GM11168 (cell line): ENCODE measurements at regions not wholly inside any gene's neighbourhood (a gene's known extent, or its start where the extent isn't known, plus 50 kb on each side); places are given as distances from the start of the nearest gene placed in this dataset.

Experiments
- in situ Hi-C: fragments of 300-500 bp; cut with MboI; formaldehyde crosslinking; loops from one replicate; pipeline ENCODE4 v1.12.0; 2022; ENCODE audit warnings: low sequenced_read_pairs; ENCODE audit not compliant: unreplicated experiment

- in situ Hi-C loops = no loop called here
Observed at GRCh38 chr6:47360388-47360787, 50.7 kb upstream of the TNFRSF21 start.

- in situ Hi-C loops = no loop called here
Observed at GRCh38 chr6:47362857-47363461, 53.3 kb upstream of the TNFRSF21 start.

GRCh38 chr6:47363736-47364135 lies 54.0 kb upstream of the TNFRSF21 start:
- in situ Hi-C loops = no loop called here

GRCh38 chr6:47366335-47366890 lies 56.7 kb upstream of the TNFRSF21 start:
- in situ Hi-C loops = no loop called here

DNA sequence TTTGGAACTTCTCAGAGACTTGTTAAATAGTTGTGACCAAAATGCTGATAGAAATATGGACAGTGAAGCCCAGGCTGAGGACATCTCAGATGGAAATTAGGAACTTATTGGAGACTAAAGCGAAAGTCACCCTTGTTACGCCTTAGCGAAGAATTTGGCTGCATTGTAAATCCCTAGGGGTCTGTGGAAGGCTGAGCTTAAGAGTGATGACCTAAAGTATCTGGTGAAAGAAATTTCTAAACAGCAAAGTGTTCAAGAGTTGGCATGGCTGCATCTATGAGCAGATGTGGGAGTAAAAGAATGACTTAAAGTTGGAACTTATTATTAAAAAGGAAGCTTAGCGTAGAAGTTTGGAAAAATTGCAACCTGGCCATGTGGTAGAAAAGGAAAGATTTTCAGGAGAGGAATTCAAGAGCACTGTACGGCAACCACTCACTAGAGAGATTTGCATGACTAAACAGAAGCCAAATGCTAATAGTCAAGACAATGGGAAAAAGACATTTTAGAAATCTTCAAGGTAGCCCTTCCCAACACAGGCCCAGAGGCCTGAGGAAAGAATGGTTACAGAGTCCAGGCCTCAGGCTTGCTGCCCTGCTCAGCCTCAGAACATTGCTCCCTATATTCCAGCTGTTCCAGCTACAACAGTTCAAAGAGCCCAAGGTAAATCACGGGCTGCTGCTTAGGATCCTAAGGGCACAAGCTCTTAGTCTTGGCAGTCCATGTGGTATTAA lies 61.6 kb upstream of the TNFRSF21 start:
- in situ Hi-C loops = no loop called here

- in situ Hi-C loops = no loop called here
Observed at GRCh38 chr6:47371870-47372255, 62.2 kb upstream of the TNFRSF21 start.

DNA sequence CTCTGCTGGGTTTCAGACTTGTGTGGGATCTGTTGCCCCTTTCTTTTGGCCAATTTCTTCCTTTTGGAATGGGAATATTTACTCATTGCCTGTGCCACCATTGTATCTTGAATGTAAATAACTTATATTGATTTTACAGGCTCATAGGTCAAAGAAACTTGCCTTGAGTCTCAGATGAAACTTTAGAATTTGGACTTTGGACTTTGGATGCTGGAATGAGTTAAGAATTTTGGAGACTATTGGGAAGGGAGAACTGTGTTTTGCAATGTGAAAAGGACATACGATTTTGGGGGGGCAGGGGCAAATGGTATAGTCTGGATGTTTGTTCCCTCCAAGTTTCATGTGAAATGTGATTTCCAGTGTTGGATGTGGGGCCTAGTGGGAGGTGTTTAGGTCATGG lies 62.6 kb upstream of the TNFRSF21 start:
- in situ Hi-C loops = no loop called here

DNA sequence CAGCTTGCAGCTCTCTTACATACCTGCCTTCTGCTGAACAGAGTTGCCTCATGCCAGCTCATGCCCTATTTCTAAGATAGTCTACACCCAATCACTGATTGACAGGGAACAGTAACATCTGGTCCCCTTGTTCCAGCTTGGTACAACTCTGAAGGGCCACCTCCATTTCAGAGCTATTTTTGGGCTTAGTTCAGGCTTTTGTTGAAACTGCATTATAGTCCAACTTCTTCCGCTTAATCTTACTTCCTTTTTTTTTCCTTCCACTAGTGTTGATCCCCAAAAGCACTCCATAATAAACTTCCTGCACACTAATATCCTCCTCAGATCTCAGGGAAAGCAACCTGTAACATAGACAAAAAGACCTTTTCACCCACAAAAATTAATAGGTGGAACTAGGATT lies 65.7 kb upstream of the TNFRSF21 start:
- in situ Hi-C loops = no loop called here

GRCh38 chr6:47376930-47377329 lies 67.2 kb upstream of the TNFRSF21 start:
- in situ Hi-C loops = no loop called here

DNA sequence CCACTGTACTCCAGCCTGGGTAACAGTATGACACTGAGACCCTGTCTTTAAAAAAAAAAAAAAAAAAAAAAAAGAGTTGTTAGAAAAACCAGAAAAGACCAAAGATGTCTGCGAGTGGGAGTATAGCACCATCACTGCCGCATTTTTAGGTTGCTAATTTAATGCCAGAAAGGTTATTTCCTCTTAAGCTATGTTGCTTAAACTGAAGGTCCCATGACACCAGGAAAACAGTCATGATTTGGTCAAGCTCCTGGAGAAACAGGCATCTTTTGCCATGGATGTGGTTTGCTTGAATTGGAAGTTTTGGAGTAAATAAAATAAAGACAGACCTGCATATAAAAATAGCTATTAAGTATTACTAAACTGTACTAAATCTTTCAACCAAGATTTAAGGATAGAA lies 68.3 kb upstream of the TNFRSF21 start:
- in situ Hi-C loops = no loop called here

DNA sequence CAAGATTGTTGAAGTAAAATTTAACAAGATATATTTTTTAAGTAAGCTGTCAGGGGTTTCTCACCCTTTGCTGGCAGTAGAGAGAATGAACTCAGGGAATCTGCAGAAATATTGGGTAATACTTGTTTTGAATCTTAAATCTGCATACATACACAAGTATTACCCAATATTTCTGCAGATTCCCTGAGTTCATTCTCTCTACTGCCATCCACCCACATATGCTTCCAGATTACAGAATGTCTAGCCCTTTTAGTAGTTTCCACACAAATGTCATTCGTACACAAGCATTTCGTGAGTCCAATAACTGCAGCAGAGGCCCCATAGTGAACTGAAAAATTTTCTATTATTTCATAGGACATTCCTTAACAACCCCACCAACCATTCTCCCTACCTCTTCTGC lies 69.6 kb upstream of the TNFRSF21 start:
- in situ Hi-C loops = no loop called here

DNA sequence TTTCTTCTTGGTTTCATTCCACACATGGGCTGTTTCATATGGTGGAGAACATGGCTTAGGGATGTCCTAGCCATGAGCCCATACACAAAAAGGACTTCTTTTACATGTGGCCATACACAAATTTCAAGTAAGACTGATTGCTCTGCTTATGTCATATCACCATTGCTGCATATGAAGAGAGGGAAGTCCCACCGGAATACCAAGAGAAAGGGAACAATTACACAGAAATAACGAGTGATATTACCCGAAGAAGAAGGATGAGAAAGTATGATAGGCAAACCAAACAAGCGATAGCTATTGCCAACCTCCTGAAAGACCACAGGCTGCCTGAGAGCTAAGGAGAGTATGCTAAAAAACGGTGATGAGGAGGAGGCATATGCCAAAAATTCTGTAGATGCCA lies 70.5 kb upstream of the TNFRSF21 start:
- in situ Hi-C loops = no loop called here

- in situ Hi-C loops = no loop called here
Observed at GRCh38 chr6:47381036-47381435, 71.3 kb upstream of the TNFRSF21 start.

- in situ Hi-C loops = no loop called here
Observed at GRCh38 chr6:47383360-47383759, 73.7 kb upstream of the TNFRSF21 start.

GRCh38 chr6:47391675-47392074 lies 82.0 kb upstream of the TNFRSF21 start:
- in situ Hi-C loops = no loop called here

- in situ Hi-C loops = no loop called here
Observed at GRCh38 chr6:47392251-47392650, 82.5 kb upstream of the TNFRSF21 start.

DNA sequence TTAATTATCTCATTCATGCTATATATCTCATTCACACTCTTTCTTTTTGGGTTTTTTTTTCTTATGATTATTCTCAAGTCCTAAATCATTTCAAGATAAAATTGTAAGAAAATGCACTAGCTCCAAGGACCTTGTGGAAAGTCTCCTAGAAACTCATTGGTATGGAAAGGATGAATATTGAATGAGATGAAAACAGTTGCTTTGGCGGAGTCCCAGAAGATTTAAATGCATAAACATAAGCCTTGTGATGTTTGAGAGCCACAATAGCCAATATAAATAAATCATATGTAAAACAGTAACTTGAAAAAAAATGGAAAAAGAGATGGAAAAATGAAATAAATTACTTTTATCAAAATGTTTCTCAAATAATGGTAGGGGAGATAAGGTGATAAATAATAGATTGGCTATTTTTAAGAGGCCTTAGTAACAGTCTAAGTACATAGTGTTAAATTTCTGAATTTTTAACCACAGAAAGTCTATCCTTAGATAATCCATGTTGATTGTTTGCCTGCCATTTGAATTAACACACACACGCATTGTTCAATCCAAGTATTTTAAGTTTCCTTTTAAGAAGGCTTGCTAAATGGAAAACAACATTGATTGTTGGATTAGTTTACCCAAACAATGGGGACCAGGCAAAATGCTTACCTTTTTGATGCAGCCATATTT lies 81.1 kb upstream of the CD2AP start:
- in situ Hi-C loops = no loop called here

GRCh38 chr6:47400581-47400980 lies 77.0 kb upstream of the CD2AP start:
- in situ Hi-C loops = loop anchor here (10.0 to 25.0 kb wide), 2 partner anchors 224 to 337 kb away; no protein-coding TSS in a partner anchor

GRCh38 chr6:47402081-47402480 lies 75.5 kb upstream of the CD2AP start:
- in situ Hi-C loops = loop anchor here (10.0 to 25.0 kb wide), 2 partner anchors 223 to 335 kb away; no protein-coding TSS in a partner anchor

DNA sequence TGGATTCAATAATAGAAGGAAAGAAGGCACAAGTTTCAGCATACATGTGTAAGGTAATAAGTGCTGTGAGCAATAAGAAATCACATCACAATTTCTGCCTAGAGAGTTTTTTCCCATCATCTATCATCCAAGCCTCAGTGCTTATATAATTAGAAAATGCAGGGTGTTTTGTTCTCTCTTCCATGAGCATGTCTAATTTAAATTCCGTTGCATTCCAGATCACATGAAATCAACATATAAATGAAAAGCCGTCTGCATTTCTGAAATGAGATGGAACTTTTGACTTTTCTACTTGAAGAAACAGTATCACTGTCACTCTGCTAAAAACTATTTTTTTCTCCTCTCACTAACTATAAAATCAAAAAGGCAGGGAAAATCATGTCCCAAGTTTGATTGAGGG lies 74.5 kb upstream of the CD2AP start:
- in situ Hi-C loops = loop anchor here (10.0 to 25.0 kb wide), 2 partner anchors 222 to 334 kb away; no protein-coding TSS in a partner anchor

DNA sequence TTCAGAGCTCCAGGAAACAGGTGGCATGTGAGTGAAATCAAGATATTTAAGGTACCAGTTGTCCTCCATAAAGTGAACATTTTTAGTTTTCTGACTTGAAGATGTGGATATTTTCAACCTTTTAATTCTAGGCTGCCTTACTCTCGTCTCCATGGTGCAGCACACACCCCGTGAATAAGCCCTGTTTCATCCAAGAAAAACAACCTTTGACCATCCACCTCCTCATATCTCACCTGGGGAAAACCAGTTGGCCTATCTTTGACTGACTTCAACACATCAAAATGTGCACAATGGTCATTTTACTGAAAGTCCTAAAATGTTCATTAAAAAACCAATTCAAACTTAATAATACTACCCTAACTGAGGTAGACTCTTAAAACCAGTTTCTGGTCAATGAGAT lies 73.8 kb upstream of the CD2AP start:
- in situ Hi-C loops = loop anchor here (10.0 to 25.0 kb wide), 2 partner anchors 221 to 334 kb away; no protein-coding TSS in a partner anchor
